B cell (primary cell): ENCODE measurements at regions not wholly inside any gene's neighbourhood (a gene's known extent, or its start where the extent isn't known, plus 50 kb on each side); places are given as distances from the start of the nearest gene placed in this dataset.

Experiments
- ATAC-seq: fragments of 200-7000 bp; cut with Tn5 transposase; one replicate; pipeline ENCODE4 v1.10.0; 2021; ENCODE audit warnings: low read depth, mild to moderate bottlenecking, moderate number of reproducible peaks, moderate library complexity
- CTCF ChIA-PET: fragments of 350-600 bp; sonication (Branson Sonifier 250); formaldehyde crosslinking; loops from one replicate; lab custom pipeline; 2021; ENCODE audit warnings: antibody characterized with exemption, inconsistent platforms; lab: Charles Lee
- POLR2A ChIA-PET: fragments of 350-600 bp; sonication (Branson Sonifier 250); formaldehyde crosslinking; loops from one replicate; lab custom pipeline; 2021; ENCODE audit warnings: antibody characterized with exemption; lab: Charles Lee
- DNase-seq: peaks from one replicate; pipeline ENCODE4 v3.0.0; 2013
- H2AFZ ChIP-seq: 2 replicates; pipeline ENCODE4 v1.6.1; 2012; ENCODE audit warnings: mild to moderate bottlenecking, low read depth, low read length; ENCODE audit not compliant: insufficient read depth, poor library complexity, severe bottlenecking
- H3K27ac ChIP-seq, 2 donors: 1 replicate in 1 of 2; 2 replicates in 1 of 2; pipeline ENCODE4 v1.5.1; 2012 to 2013; ENCODE audit warnings: low read length in 2 of 2, mild to moderate bottlenecking in 2 of 2, moderate library complexity in 1 of 2
- H3K27me3 ChIP-seq, 4 experiments: fragments of 200-600 bp in 1 of 4; sonication (generic) in 1 of 4; replicated peaks in 1 of 4; 1 replicate in 2 of 4; 2 replicates in 2 of 4; pipeline versions ENCODE4 v1.6.1 to v1.7.0; 2013 to 2016; ENCODE audit warnings: low read length in 3 of 4, mild to moderate bottlenecking in 2 of 4, mixed read lengths in 1 of 4, moderate library complexity in 1 of 4; ENCODE audit not compliant: insufficient read depth in 4 of 4, control insufficient read depth in 3 of 4; ENCODE audit errors: control extremely low read depth in 1 of 4
- H3K36me3 ChIP-seq, 2 experiments: replicated peaks in 1 of 2; 1 replicate in 1 of 2; 2 replicates in 1 of 2; pipeline versions ENCODE4 v1.6.1 to v1.7.1; 2013; ENCODE audit warnings: low read length in 1 of 2; ENCODE audit not compliant: insufficient read depth in 2 of 2, control insufficient read depth in 1 of 2; ENCODE audit errors: control extremely low read depth in 1 of 2, extremely low read depth in 1 of 2
- H3K4me1 ChIP-seq, 2 donors: fragments of 200-600 bp in 1 of 2; sonication (generic) in 1 of 2; 1 replicate in 1 of 2; 2 replicates in 1 of 2; pipeline versions ENCODE4 v1.5.1 to v1.6.1; 2013 to 2017; ENCODE audit warnings: low read length in 2 of 2; ENCODE audit not compliant: control insufficient read depth in 2 of 2, insufficient read depth in 2 of 2
- H3K4me2 ChIP-seq: replicated peaks from 2 replicates; pipeline ENCODE3; 2012; ENCODE audit warnings: mild to moderate bottlenecking, low read depth, low read length; ENCODE audit not compliant: poor library complexity, severe bottlenecking
- H3K4me3 ChIP-seq, 5 experiments: fragments of 200-600 bp in 1 of 5; sonication (generic) in 1 of 5; 1 replicate in 3 of 5; 2 replicates in 2 of 5; pipeline versions ENCODE4 v1.5.1 to v1.7.0; 2011 to 2016; ENCODE audit warnings: low read length in 4 of 5, mild to moderate bottlenecking in 4 of 5, low read depth in 2 of 5, control low read depth in 1 of 5, moderate library complexity in 1 of 5; ENCODE audit not compliant: insufficient read depth in 1 of 5; ENCODE audit errors: control extremely low read depth in 1 of 5, extremely low read depth in 1 of 5
- H3K79me2 ChIP-seq: fragments of 200-600 bp; sonication (generic); one replicate; pipeline ENCODE4 v1.6.0; 2016; ENCODE audit warnings: low read length; ENCODE audit not compliant: control insufficient read depth, insufficient read depth
- H3K9ac ChIP-seq: fragments of 200-600 bp; sonication (generic); 2 replicates; pipeline ENCODE4 v1.6.1; 2017; ENCODE audit warnings: mild to moderate bottlenecking, low read length, moderate library complexity
- H3K9me3 ChIP-seq, 3 donors: one replicate each; pipeline versions ENCODE4 v1.6.1 to v1.7.1; 2013; ENCODE audit warnings: low read length in 2 of 3; ENCODE audit not compliant: control insufficient read depth in 2 of 3, insufficient read depth in 1 of 3; ENCODE audit errors: control extremely low read depth in 1 of 3
- H4K20me1 ChIP-seq: 2 replicates; pipeline ENCODE4 v1.6.0; 2012; ENCODE audit warnings: mild to moderate bottlenecking, low read length; ENCODE audit not compliant: insufficient read depth, control insufficient read depth, poor library complexity, severe bottlenecking
- H3K27ac Mint-ChIP-seq: one replicate; pipeline ENCODE4 v1.8.0; 2021; ENCODE audit warnings: mixed read lengths
- H3K27me3 Mint-ChIP-seq: one replicate; pipeline ENCODE4 v1.8.0; 2021; ENCODE audit warnings: mixed read lengths
- H3K4me1 Mint-ChIP-seq: one replicate; pipeline ENCODE4 v1.8.0; 2021; ENCODE audit warnings: mixed read lengths
- H3K4me3 Mint-ChIP-seq: one replicate; pipeline ENCODE4 v1.8.0; 2021; ENCODE audit warnings: mixed read lengths
- H3K9me3 Mint-ChIP-seq: one replicate; pipeline ENCODE4 v1.8.0; 2022; ENCODE audit warnings: mixed read lengths; ENCODE audit not compliant: insufficient read depth
- CTCF ChIP-seq: fragments of 200-600 bp; IDR thresholded peaks from one replicate; pipeline ENCODE4 v1.8.0; 2022; ENCODE audit warnings: antibody characterized with exemption, mild to moderate bottlenecking
- EZH2 ChIP-seq: IDR thresholded peaks from 2 replicates; pipeline ENCODE4 v1.6.1; 2012; ENCODE audit warnings: borderline replicate concordance, low read depth, mild to moderate bottlenecking, moderate library complexity, low read length; ENCODE audit not compliant: insufficient read depth, poor library complexity, severe bottlenecking
- WGBS: methylation state at CpG from one replicate; pipeline ENCODE4 v1.1.5; 2013; ENCODE audit warnings: missing lambda C conversion rate; ENCODE audit not compliant: insufficient coverage; 5-methylcytosine and 5-hydroxymethylcytosine counted together
- intact Hi-C: fragments of 100-400 bp; cut with micrococcal nuclease; formaldehyde crosslinking; loops from one replicate; pipeline ENCODE4 v1.10.0; 2022

- TF ChIP-seq EZH2 (no peak), CTCF (no peak)
Observed at GRCh38 chr2:176391148-176391419, 121.8 kb downstream of the MTX2 start.

GRCh38 chr2:176392249-176392648, 123.0 kb downstream of the MTX2 start:
- 91% methylated on average over 6 of the region's 6 CpGs for WGBS
- CTCF ChIA-PET = no interaction called here
- POLR2A ChIA-PET = no interaction called here
- no peaks in the 10 kb centered on the region for H3K27me3 ChIP-seq
- ATAC-seq (no peak), DNase-seq (no peak)
- no peaks in the 10 kb centered on the region for H3K9me3 ChIP-seq
- no peak overlapping the region for H3K27ac ChIP-seq
- no peak overlapping the region for H3K9ac ChIP-seq
- TF ChIP-seq CTCF (no peak), EZH2 (no peak)
- Mint-ChIP-seq H3K4me3 (no peak overlapping the region), H3K27me3 (peaks cover 23% of the 10 kb centered on the region), H3K4me1 (no peaks in the 10 kb centered on the region), H3K9me3 (no peaks in the 10 kb centered on the region), H3K27ac (no peak overlapping the region)
- H3K36me3 ChIP-seq = no peaks in the 10 kb centered on the region
- intact Hi-C loops = no loop called here
- no peaks in the 10 kb centered on the region for H3K4me1 ChIP-seq
- H3K4me3 ChIP-seq = no peak overlapping the region
- H3K79me2 ChIP-seq = no peaks in the 10 kb centered on the region
- no peaks in the 10 kb centered on the region for H4K20me1 ChIP-seq
- H3K4me2 ChIP-seq = no peak overlapping the region
- H2AFZ ChIP-seq = no peak overlapping the region

More at GRCh38 chr2:176391148-176391419, 121.8 kb downstream of the MTX2 start:
- H3K4me2 ChIP-seq = no peak overlapping the region
- H2AFZ ChIP-seq = no peak overlapping the region
- H4K20me1 ChIP-seq = no peaks in the 10 kb centered on the region
- WGBS = 100% methylated on average over 1 of the region's 1 CpG
- H3K36me3 ChIP-seq = no peaks in the 10 kb centered on the region
- H3K27me3 ChIP-seq = no peaks in the 10 kb centered on the region
- H3K4me1 ChIP-seq = no peaks in the 10 kb centered on the region
- POLR2A ChIA-PET = no interaction called here
- H3K79me2 ChIP-seq = no peaks in the 10 kb centered on the region
- ATAC-seq (no peak), DNase-seq (no peak)
- Mint-ChIP-seq H3K27me3 (peaks cover 25% of the 10 kb centered on the region), H3K4me1 (no peaks in the 10 kb centered on the region), H3K4me3 (no peak overlapping the region), H3K9me3 (no peaks in the 10 kb centered on the region), H3K27ac (no peak overlapping the region)
- intact Hi-C loops = no loop called here
- no peak overlapping the region for H3K27ac ChIP-seq
- CTCF ChIA-PET = no interaction called here
- no peak overlapping the region for H3K4me3 ChIP-seq
- H3K9ac ChIP-seq = no peak overlapping the region
- H3K9me3 ChIP-seq = no peaks in the 10 kb centered on the region
